Activated CD4-positive, alpha-beta T cell treated with anti-CD3 and anti-CD28 coated beads, Interleukin-2, amount 50 U/mL, for 16 hours (primary cell): ENCODE measurements at regions not wholly inside any gene's neighbourhood (a gene's known extent, or its start where the extent isn't known, plus 50 kb on each side); places are given as distances from the start of the nearest gene placed in this dataset.

Experiments used
- DNase-seq: peaks from one replicate; pipeline ENCODE4 v3.0.0-alpha.2; 2020

GRCh38 chr2:12331698-12332097, 385.0 kb upstream of the TRIB2 start:
- no peak for DNase-seq

GRCh38 chr2:12333293-12333692, 383.4 kb upstream of the TRIB2 start:
- no peak for DNase-seq

GRCh38 chr2:12334412-12334966, 382.2 kb upstream of the TRIB2 start:
- no peak for DNase-seq

GRCh38 chr2:12335131-12335530, 381.6 kb upstream of the TRIB2 start:
- no peak for DNase-seq

- DNase-seq: no peak
Measured at GRCh38 chr2:12335995-12336394, 380.7 kb upstream of the TRIB2 start.

- no peak for DNase-seq
Measured at GRCh38 chr2:12338946-12339697, 377.6 kb upstream of the TRIB2 start.

- no peak for DNase-seq
Measured at GRCh38 chr2:12340164-12340563, 376.6 kb upstream of the TRIB2 start.

- DNase-seq: no peak
Measured at GRCh38 chr2:12341215-12341614, 375.5 kb upstream of the TRIB2 start.

GRCh38 chr2:12341920-12342319, 374.8 kb upstream of the TRIB2 start:
- DNase-seq: no peak

- DNase-seq: no peak
Measured at GRCh38 chr2:12343141-12343540, 373.6 kb upstream of the TRIB2 start.

GRCh38 chr2:12347066-12347493, 369.7 kb upstream of the TRIB2 start:
- no peak for DNase-seq

GRCh38 chr2:12348216-12348615, 368.5 kb upstream of the TRIB2 start:
- DNase-seq: no peak

GRCh38 chr2:12350821-12351220, 365.9 kb upstream of the TRIB2 start:
- DNase-seq: no peak

- no peak for DNase-seq
Measured at GRCh38 chr2:12352889-12353288, 363.8 kb upstream of the TRIB2 start.

GRCh38 chr2:12361506-12361905, 355.2 kb upstream of the TRIB2 start:
- no peak for DNase-seq

- DNase-seq: no peak
Measured at GRCh38 chr2:12363138-12363537, 353.6 kb upstream of the TRIB2 start.

GRCh38 chr2:12363569-12363968, 353.2 kb upstream of the TRIB2 start:
- DNase-seq: no peak

GRCh38 chr2:12369566-12369965, 347.2 kb upstream of the TRIB2 start:
- no peak for DNase-seq

GRCh38 chr2:12376025-12376424, 340.7 kb upstream of the TRIB2 start:
- DNase-seq: no peak

GRCh38 chr2:12379143-12379542, 337.6 kb upstream of the TRIB2 start:
- DNase-seq: no peak

GRCh38 chr2:12381543-12382325, 335.0 kb upstream of the TRIB2 start:
- no peak for DNase-seq

- DNase-seq: no peak
Measured at GRCh38 chr2:12382366-12382765, 334.4 kb upstream of the TRIB2 start.

- DNase-seq: no peak
Measured at GRCh38 chr2:12389344-12390045, 327.2 kb upstream of the TRIB2 start.
